Esophagus muscularis mucosa (tissue), 3 donors: ENCODE measurements at regions not wholly inside any gene's neighbourhood (a gene's known extent, or its start where the extent isn't known, plus 50 kb on each side); places are given as distances from the start of the nearest gene placed in this dataset.

Source experiments
- small RNA-seq, 3 donors: library from RNA; depleted of rRNA; stranded (forward); fragments of <200 nt; gene quantifications; one replicate each; pipeline ENCODE3, GENCODE V24; 2016

Small RNAs in the stretch of these regions (small RNA-seq; reads per million reads assigned to genes)
- gene RNA5SP166 (0 reads per million in 3 donors), gene RNU7-197P (0 reads per million in 3 donors)
